Fibroblast of villous mesenchyme (primary cell): ENCODE measurements at regions not wholly inside any gene's neighbourhood (a gene's known extent, or its start where the extent isn't known, plus 50 kb on each side); places are given as distances from the start of the nearest gene placed in this dataset.
"Not testable (repeated sequence)": the region's sequence is repeated elsewhere in the genome, so short reads cannot be mapped to it uniquely, and the experiment has no call there.

Experiments
- DNase-seq: peaks from one replicate; pipeline ENCODE4 v3.0.0-alpha.2; 2010; ENCODE audit warnings: low read depth
- H3K4me3 ChIP-seq: 2 replicates; pipeline ENCODE4 v1.5.1; 2011; ENCODE audit warnings: low read depth, mild to moderate bottlenecking, low read length
- CTCF ChIP-seq: IDR thresholded peaks from 2 replicates; pipeline ENCODE4 v1.5.1; 2012; ENCODE audit warnings: low read depth, mild to moderate bottlenecking, low read length; ENCODE audit not compliant: insufficient read depth

GRCh38 chr10:120183546-120183945 is 273.5 kb upstream of the PLPP4 start:
- TF ChIP-seq CTCF: no peak
- no peak overlapping the region for H3K4me3 ChIP-seq
- no peak for DNase-seq

DNA sequence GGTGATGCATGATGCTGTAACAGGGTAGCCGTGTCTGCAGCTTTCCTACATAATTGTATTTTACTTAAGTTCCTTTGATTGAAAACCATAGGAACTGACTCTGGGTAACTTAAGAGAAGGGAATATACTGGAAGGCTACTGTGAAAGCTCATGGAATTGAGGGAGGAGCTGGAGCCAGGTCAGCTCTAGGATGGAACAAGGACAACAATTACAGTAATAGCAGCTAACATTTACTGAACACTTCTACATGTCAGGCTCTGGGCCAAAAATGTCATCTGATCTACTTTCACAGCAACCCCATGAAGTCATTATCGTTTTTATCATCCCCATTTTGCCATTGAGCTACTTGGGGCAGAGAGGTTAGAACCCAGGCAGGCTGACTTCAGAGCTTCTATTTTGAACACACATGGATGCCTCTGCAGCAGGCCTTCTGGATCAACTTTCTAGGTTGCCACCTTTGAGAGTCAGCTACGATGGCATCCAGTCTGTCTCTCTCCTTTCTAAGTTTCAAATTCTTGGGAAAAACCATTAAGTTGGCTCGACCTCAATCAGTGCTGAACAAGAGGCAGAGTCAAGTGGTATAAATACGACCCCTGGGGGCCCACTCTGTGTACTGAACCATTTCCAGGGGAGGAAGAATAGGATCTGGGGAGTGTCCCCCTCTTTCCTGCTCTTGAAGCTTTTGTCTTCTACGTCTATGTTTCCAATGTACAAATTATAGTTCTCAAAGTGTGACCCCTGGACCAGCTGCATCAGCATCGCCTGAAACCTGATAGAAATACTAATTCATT is 272.3 kb upstream of the PLPP4 start:
- DNase-seq: no peak
- TF ChIP-seq CTCF: no peak
- no peak overlapping the region for H3K4me3 ChIP-seq

DNA sequence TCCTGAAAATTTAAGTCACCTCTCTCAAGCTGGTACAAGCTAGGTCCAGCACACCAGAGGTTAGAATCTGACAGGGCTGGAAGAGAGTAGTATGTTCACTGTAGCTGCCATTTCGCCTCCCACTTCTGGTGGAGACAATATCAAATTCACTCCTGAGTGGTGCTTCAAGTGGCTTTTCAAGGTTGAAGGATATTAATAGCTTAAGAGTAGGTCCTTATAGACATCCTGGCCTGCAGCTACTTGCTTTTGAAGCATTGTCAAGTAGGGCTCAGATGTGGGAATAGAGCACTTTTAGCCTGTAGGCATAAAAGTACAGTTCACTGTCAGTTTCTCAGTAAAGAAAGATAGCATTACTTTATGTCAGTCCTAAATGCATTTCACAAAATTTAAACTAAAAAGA is 270.5 kb upstream of the PLPP4 start:
- no peak for TF ChIP-seq CTCF
- no peak overlapping the region for H3K4me3 ChIP-seq
- no peak for DNase-seq

DNA sequence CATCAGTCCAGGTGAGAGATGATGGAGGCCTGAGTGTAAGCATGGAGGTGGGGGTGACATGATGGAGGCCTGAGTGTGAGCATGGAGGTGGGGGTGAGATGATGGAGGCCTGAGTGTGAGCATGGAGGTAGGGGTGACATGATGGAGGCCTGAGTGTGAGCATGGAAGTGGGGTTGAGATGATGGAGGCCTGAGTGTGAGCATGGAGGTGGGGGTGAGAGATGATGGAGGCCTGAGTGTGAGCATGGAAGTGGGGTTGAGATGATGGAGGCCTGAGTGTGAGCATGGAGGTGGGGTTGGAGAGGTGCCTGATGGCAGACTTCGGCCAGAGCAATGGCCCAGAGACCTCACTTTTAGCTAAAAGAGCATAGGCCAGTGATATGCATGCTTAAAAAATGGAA is 269.9 kb upstream of the PLPP4 start:
- not testable (repeated sequence) for DNase-seq, H3K4me3 ChIP-seq

GRCh38 chr10:120188950-120189349 is 268.1 kb upstream of the PLPP4 start:
- no peak for TF ChIP-seq CTCF
- H3K4me3 ChIP-seq: no peak overlapping the region
- no peak for DNase-seq

DNA sequence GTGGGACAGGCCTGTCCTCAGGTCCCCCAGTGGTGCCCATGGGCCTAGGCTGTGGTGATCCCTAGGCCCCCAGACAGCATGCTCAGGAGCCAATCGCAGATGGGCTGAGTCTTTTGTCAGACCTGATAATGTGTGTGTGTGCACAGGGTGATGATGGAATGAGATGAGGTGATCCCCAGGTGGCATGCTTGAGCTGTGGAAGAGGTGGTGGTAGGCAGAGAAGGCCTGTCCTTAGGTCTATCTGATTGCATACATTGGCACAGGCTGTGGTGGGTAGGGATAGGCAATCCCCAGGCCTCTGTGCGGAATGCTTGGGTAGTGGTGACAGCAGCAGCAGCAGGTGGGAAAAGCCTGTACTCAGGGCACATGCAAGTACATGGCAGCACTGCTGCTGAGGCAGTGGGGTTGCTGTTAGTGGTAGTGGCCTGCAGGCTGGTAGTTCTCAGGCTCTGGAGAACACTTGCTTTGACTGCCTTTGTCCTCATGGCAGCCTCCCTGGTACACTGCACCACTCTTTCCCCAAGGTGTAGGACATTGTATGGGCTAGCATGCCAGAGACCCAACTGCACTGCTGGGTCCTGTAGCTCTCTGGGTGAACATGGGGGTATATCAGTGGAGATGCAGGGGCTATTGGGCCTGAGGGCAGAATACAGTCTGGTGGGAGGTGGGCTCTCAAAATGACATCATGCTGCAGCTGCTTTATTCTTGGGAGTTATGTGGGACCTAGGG is 260.9 kb upstream of the PLPP4 start:
- DNase-seq: no peak
- TF ChIP-seq CTCF: no peak
- H3K4me3 ChIP-seq: no peak overlapping the region

- no peak for TF ChIP-seq CTCF
- DNase-seq: no peak
- H3K4me3 ChIP-seq: no peak overlapping the region
Measured at GRCh38 chr10:120204877-120205276, 252.2 kb upstream of the PLPP4 start.
